ENCODE measurements at regions not wholly inside any gene's neighbourhood (a gene's known extent, or its start where the extent isn't known, plus 50 kb on each side); places are given as distances from the start of the nearest gene placed in this dataset.
"Not testable (repeated sequence)": the region's sequence is repeated elsewhere in the genome, so short reads cannot be mapped to it uniquely, and the experiment has no call there.

DNA sequence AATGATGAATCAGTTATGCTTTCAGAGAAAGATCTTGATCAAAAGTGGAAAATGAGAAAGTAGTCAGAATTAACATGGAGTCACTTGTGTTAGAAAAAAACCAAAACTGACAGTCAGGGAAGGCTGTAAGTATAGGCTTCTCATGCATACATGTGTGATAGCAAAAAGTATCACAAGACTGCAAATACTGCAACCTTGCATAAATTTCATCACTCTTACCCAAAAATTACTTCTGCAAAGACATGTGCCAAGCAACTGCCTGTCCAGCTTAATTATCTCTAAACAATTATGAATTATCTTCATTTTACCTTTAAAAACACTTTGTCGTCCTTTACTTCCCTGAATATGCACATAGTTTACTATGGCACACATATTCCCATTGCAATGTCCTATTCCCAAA lies 2466.4 kb upstream of the PCDH20 start:
- no peak overlapping the region for H3K27ac Mint-ChIP-seq
- H3K4me3 Mint-ChIP-seq = no peak overlapping the region
- no peak for DNase-seq (ENCODE audit: low spot score)
- peaks cover 32% of the 10 kb centered on the region for H3K9me3 Mint-ChIP-seq
- no peaks in the 10 kb centered on the region for H3K4me1 Mint-ChIP-seq (ENCODE audit: low read depth)
- H3K36me3 Mint-ChIP-seq (ENCODE audit: low read depth) = no peaks in the 10 kb centered on the region
- H3K27me3 Mint-ChIP-seq (ENCODE audit: low read depth) = no peaks in the 10 kb centered on the region

- H3K4me1 Mint-ChIP-seq (ENCODE audit: low read depth) = no peaks in the 10 kb centered on the region
- no peak overlapping the region for H3K27ac Mint-ChIP-seq
- DNase-seq (ENCODE audit: low spot score) = no peak
- no peak overlapping the region for H3K4me3 Mint-ChIP-seq
- peaks cover 32% of the 10 kb centered on the region for H3K9me3 Mint-ChIP-seq
- H3K36me3 Mint-ChIP-seq (ENCODE audit: low read depth) = no peaks in the 10 kb centered on the region
- H3K27me3 Mint-ChIP-seq (ENCODE audit: low read depth) = no peaks in the 10 kb centered on the region
Observed at GRCh38 chr13:63880705-63881104, 2465.1 kb upstream of the PCDH20 start.

DNA sequence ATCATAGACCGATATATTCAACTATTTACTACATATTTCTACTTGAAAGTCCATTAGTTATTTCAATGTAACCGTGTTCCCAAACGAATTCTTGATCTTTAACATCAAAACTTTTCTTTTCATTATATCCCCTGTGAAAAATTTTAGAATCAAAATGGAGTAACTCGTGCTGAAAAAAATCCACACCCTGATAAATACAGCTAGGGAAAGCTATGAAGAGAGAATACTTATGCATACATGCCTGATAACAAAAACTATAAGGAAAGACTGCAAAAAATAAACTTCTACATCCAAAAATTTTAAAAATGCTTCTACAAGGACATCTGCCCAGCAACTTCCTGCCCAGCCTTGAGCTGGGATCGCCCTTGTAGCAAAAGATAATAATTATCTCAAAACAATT lies 2458.3 kb upstream of the PCDH20 start:
- Mint-ChIP-seq H3K36me3 (ENCODE audit: low read depth) (no peaks in the 10 kb centered on the region), H3K9me3 (peaks cover 18% of the 10 kb centered on the region), H3K27me3 (ENCODE audit: low read depth) (no peaks in the 10 kb centered on the region), H3K4me1 (ENCODE audit: low read depth) (no peaks in the 10 kb centered on the region), H3K4me3 (no peak overlapping the region), H3K27ac (no peak overlapping the region)
- DNase-seq (ENCODE audit: low spot score) = no peak

DNA sequence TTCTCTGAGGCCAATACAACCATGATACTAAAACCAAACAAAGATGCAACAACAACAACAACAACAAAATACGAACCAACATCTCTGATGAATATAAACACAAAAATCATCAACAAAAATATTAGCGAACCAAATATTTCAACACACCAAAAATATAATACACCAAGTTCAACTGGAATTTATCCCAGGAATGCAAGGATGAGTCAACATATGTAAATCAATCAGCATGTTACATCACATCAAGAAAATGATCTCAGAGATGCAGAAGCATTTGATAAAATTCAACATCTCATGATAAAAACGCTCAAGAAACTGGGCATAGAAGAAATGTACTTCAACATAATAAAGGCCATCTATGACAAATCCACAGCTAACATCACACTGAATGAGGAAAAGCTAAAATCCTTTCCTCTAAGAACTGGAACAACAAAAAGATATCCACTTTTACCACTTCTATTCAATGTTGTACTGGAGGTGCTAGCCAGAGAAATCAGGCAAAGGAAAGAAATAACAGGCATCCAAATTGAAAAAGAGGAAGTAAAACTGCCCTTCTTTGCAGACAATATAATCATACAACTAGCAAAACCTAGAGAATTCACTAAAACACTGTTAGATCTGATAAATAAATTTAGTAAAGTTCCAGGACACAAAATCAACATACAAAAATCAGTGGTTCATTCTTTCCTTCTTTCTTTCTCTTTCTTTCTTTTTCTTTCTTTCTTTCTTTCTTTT lies 2448.7 kb upstream of the PCDH20 start:
- H3K27ac Mint-ChIP-seq = no peak overlapping the region
- H3K9me3 Mint-ChIP-seq = peaks cover 60% of the 10 kb centered on the region
- no peaks in the 10 kb centered on the region for H3K36me3 Mint-ChIP-seq (ENCODE audit: low read depth)
- DNase-seq (ENCODE audit: low spot score) = no peak
- no peak overlapping the region for H3K4me3 Mint-ChIP-seq
- no peaks in the 10 kb centered on the region for H3K27me3 Mint-ChIP-seq (ENCODE audit: low read depth)
- no peaks in the 10 kb centered on the region for H3K4me1 Mint-ChIP-seq (ENCODE audit: low read depth)

- H3K9me3 Mint-ChIP-seq = peaks cover 20% of the 10 kb centered on the region
- no peak overlapping the region for H3K27ac Mint-ChIP-seq
- no peaks in the 10 kb centered on the region for H3K27me3 Mint-ChIP-seq (ENCODE audit: low read depth)
- H3K4me1 Mint-ChIP-seq (ENCODE audit: low read depth) = no peaks in the 10 kb centered on the region
- H3K36me3 Mint-ChIP-seq (ENCODE audit: low read depth) = no peaks in the 10 kb centered on the region
- no peak overlapping the region for H3K4me3 Mint-ChIP-seq
- no peak for DNase-seq (ENCODE audit: low spot score)
Observed at GRCh38 chr13:63855457-63856118, 2439.9 kb upstream of the PCDH20 start.

DNA sequence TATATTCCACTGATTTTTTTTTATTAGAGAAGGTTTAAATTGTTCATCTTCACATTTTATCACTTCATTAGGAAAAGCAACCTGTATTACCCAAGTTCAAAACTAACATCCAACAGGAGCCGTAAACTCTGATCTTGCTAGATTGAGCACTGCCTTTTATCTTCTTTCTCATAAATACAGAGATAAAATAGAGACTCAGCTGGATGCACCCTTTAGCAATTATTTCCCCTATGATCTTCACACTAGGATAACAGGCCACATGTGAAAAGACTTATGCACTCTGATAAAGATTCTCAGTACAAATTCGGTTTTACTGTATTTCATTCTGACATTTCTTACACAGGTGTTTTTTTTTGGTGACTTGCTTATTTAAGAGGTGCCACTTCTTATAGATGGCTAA lies 2438.2 kb upstream of the PCDH20 start:
- Mint-ChIP-seq H3K27ac (no peak overlapping the region), H3K9me3 (peaks cover 15% of the 10 kb centered on the region), H3K4me3 (no peak overlapping the region), H3K36me3 (ENCODE audit: low read depth) (no peaks in the 10 kb centered on the region), H3K27me3 (ENCODE audit: low read depth) (no peaks in the 10 kb centered on the region), H3K4me1 (ENCODE audit: low read depth) (no peaks in the 10 kb centered on the region)
- DNase-seq (ENCODE audit: low spot score) = no peak

GRCh38 chr13:63851526-63851925 lies 2435.9 kb upstream of the PCDH20 start:
- H3K4me1 Mint-ChIP-seq (ENCODE audit: low read depth) = no peaks in the 10 kb centered on the region
- H3K27me3 Mint-ChIP-seq (ENCODE audit: low read depth) = no peaks in the 10 kb centered on the region
- no peak overlapping the region for H3K27ac Mint-ChIP-seq
- H3K4me3 Mint-ChIP-seq = no peak overlapping the region
- H3K36me3 Mint-ChIP-seq (ENCODE audit: low read depth) = no peaks in the 10 kb centered on the region
- peaks cover 15% of the 10 kb centered on the region for H3K9me3 Mint-ChIP-seq
- no peak for DNase-seq (ENCODE audit: low spot score)

DNA sequence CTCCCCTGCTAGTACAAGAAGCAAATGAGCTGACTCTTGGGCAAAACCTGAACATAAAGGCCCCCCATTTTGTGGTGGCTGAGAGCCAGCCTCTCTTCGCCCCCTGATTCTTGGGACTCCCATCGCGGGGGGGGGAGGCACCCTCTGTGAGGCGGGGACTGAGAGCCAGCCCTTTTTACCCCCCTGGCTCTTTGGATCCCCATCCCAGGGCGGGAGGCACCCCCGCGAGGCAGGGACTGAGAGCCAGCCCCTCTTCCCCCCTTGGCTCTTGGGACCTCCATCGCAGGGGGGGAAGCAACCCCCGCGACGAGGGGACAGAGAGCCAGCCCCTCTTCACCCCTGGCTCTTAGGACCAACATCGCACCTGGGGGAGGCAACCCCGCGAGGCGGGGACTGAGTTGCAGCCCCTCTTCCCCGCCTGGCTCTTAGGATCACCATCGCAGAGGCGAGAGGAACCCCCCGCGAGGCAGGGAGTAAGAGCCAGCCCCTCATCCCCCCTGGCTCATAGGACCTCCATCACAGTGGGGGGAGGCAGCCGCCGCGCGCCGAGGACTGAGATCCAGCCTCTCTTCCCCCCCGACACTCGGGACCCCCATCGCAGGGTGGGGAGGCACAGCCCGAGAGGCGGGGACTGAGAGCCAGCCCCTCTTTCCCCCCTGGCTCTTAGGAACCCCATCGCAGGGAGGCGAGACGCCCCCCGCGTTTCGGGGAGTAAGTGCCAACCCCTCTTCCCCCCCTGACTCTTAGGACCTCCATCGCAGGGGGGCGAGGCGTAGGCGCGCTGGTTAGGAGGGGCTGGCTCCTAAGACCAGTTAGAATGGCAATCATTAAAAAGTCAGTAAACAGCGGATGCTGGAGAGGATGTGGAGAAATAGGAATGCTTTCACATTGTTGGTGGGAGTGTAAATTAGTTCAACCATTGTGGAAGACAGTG lies 2428.4 kb upstream of the PCDH20 start:
- Mint-ChIP-seq H3K27ac (no peak overlapping the region), H3K9me3 (peaks cover 20% of the 10 kb centered on the region)
- no peak for DNase-seq (ENCODE audit: low spot score)

DNA sequence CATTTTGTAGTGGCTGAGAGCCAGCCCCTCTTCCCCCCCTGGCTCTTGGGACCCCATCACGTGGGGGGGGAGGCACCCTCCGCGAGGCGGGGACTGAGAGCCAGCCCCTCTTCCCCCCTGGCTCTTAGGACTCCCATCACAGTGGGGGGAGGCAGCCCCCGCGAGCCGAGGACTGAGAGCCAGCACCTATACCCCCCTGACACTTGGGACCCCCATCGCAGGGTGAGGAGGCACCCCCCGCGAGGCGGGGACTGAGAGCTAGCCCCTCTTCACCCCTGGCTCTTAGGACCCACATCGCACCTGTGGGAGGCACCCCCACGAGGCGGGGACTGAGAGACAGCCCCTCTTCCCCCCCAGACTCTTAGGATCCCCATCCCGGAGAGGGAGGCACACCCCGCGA lies 2426.5 kb upstream of the PCDH20 start:
- no peaks in the 10 kb centered on the region for H3K27me3 Mint-ChIP-seq (ENCODE audit: low read depth)
- no peaks in the 10 kb centered on the region for H3K36me3 Mint-ChIP-seq (ENCODE audit: low read depth)
- H3K4me1 Mint-ChIP-seq (ENCODE audit: low read depth) = no peaks in the 10 kb centered on the region
- DNase-seq (ENCODE audit: low spot score) = no peak
- peaks cover 16% of the 10 kb centered on the region for H3K9me3 Mint-ChIP-seq
- H3K27ac Mint-ChIP-seq = no peak overlapping the region
- H3K4me3 Mint-ChIP-seq = no peak overlapping the region

More for the DNA sequence above, 2428.4 kb upstream of the PCDH20 start:
- Mint-ChIP-seq H3K4me3 (no peak overlapping the region), H3K36me3 (ENCODE audit: low read depth) (no peaks in the 10 kb centered on the region), H3K4me1 (ENCODE audit: low read depth) (no peaks in the 10 kb centered on the region), H3K27me3 (ENCODE audit: low read depth) (no peaks in the 10 kb centered on the region)

- no peaks in the 10 kb centered on the region for H3K36me3 Mint-ChIP-seq (ENCODE audit: low read depth)
- no peaks in the 10 kb centered on the region for H3K4me1 Mint-ChIP-seq (ENCODE audit: low read depth)
- peaks cover 8% of the 10 kb centered on the region for H3K9me3 Mint-ChIP-seq
- no peak for DNase-seq (ENCODE audit: low spot score)
- no peaks in the 10 kb centered on the region for H3K27me3 Mint-ChIP-seq (ENCODE audit: low read depth)
- H3K27ac Mint-ChIP-seq = no peak overlapping the region
- no peak overlapping the region for H3K4me3 Mint-ChIP-seq
Observed at GRCh38 chr13:63840551-63841421, 2425.1 kb upstream of the PCDH20 start.

GRCh38 chr13:63838366-63839110 lies 2422.9 kb upstream of the PCDH20 start:
- Mint-ChIP-seq H3K36me3 (ENCODE audit: low read depth) (no peaks in the 10 kb centered on the region), H3K27me3 (ENCODE audit: low read depth) (no peaks in the 10 kb centered on the region), H3K4me1 (ENCODE audit: low read depth) (no peaks in the 10 kb centered on the region), H3K27ac (no peak overlapping the region), H3K9me3 (peaks cover 5% of the 10 kb centered on the region), H3K4me3 (no peak overlapping the region)
- DNase-seq (ENCODE audit: low spot score) = no peak

GRCh38 chr13:63837701-63838100 lies 2422.1 kb upstream of the PCDH20 start:
- not testable (repeated sequence) for H3K4me1 Mint-ChIP-seq (ENCODE audit: low read depth); DNase-seq (ENCODE audit: low spot score); H3K36me3 Mint-ChIP-seq (ENCODE audit: low read depth); H3K4me3 Mint-ChIP-seq; H3K9me3 Mint-ChIP-seq; H3K27ac Mint-ChIP-seq; H3K27me3 Mint-ChIP-seq (ENCODE audit: low read depth)

DNA sequence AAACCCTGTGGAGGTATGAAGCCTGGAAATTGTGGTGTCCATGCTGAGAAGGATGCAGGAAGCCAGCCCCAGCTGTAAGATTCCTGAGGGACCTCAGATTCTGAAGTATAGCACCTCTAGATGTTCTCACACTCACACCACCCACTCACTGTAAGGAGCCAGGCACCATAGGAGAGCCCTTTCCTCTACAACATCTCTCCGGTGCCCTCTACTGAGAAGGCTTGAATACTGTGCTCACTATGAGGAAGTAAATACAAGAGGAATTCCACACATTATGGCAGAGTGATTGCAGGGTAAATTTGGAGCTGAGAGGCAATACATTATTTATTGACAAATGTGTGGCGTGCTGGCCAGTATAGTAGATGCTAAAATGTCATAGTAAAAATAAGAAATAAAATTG lies 2414.0 kb upstream of the PCDH20 start:
- not testable (repeated sequence) for H3K36me3 Mint-ChIP-seq (ENCODE audit: low read depth); H3K4me3 Mint-ChIP-seq; H3K27ac Mint-ChIP-seq; H3K4me1 Mint-ChIP-seq (ENCODE audit: low read depth); DNase-seq (ENCODE audit: low spot score); H3K27me3 Mint-ChIP-seq (ENCODE audit: low read depth); H3K9me3 Mint-ChIP-seq
